IPS DF 6.9 (cell line): ENCODE measurements at regions not wholly inside any gene's neighbourhood (a gene's known extent, or its start where the extent isn't known, plus 50 kb on each side); places are given as distances from the start of the nearest gene placed in this dataset.

Experiments
- DNase-seq: peaks from one replicate; pipeline ENCODE4 v3.0.0-alpha.2; 2013; ENCODE audit warnings: low read depth, low spot score
- H3K27ac ChIP-seq: one replicate; pipeline ENCODE4 v1.5.1; 2013; ENCODE audit warnings: low read length, control low read depth
- H3K27me3 ChIP-seq: 2 replicates; pipeline ENCODE4 v1.6.1; 2013; ENCODE audit warnings: mild to moderate bottlenecking, low read length; ENCODE audit not compliant: control insufficient read depth, insufficient read depth
- H3K36me3 ChIP-seq: 2 replicates; pipeline ENCODE4 v1.6.1; 2013; ENCODE audit warnings: low read length; ENCODE audit not compliant: control insufficient read depth, insufficient read depth
- H3K4me1 ChIP-seq: 2 replicates; pipeline ENCODE4 v1.6.1; 2013; ENCODE audit warnings: low read length; ENCODE audit not compliant: control insufficient read depth, insufficient read depth
- H3K4me3 ChIP-seq: 2 replicates; pipeline ENCODE4 v1.5.1; 2013; ENCODE audit warnings: mild to moderate bottlenecking, low read length
- H3K9me3 ChIP-seq: 2 replicates; pipeline ENCODE4 v1.6.1; 2013; ENCODE audit warnings: low read length, inconsistent platforms; ENCODE audit not compliant: control insufficient read depth, insufficient read depth
- WGBS: extraction: QIAGEN DNeasy Blood & Tissue Kit; methylation state at CpG from one replicate; pipeline ENCODE4 v1.1.7; 2013; ENCODE audit warnings: mixed read lengths, missing lambda C conversion rate; ENCODE audit not compliant: insufficient read length, insufficient coverage; 5-methylcytosine and 5-hydroxymethylcytosine counted together

- Histone ChIP-seq H3K27me3 (no peaks in the 10 kb centered on the region), H3K4me3 (no peak overlapping the region), H3K36me3 (no peaks in the 10 kb centered on the region), H3K4me1 (no peaks in the 10 kb centered on the region), H3K9me3 (no peaks in the 10 kb centered on the region), H3K27ac (no peak overlapping the region)
- WGBS: no CpG with 5 or more reads among the region's 2 CpGs
- no peak for DNase-seq
Observed at GRCh38 chr14:26187996-26188620, 409.7 kb downstream of the NOVA1 start.

GRCh38 chr14:26180221-26180620 lies 417.6 kb downstream of the NOVA1 start:
- H3K4me3 ChIP-seq: no peak overlapping the region
- no CpG with 5 or more reads among the region's 2 CpGs for WGBS
- H3K27me3 ChIP-seq: no peaks in the 10 kb centered on the region
- H3K27ac ChIP-seq: no peak overlapping the region
- no peak for DNase-seq
- no peaks in the 10 kb centered on the region for H3K4me1 ChIP-seq
- no peaks in the 10 kb centered on the region for H3K36me3 ChIP-seq
- H3K9me3 ChIP-seq: no peaks in the 10 kb centered on the region

- Histone ChIP-seq H3K27me3 (no peaks in the 10 kb centered on the region), H3K4me1 (no peaks in the 10 kb centered on the region), H3K4me3 (no peak overlapping the region), H3K9me3 (no peaks in the 10 kb centered on the region), H3K27ac (no peak overlapping the region), H3K36me3 (no peaks in the 10 kb centered on the region)
- WGBS: no CpG with 5 or more reads among the region's 14 CpGs
- no peak for DNase-seq
Observed at GRCh38 chr14:26175658-26176057, 422.2 kb downstream of the NOVA1 start.

- H3K4me1 ChIP-seq: no peaks in the 10 kb centered on the region
- H3K27me3 ChIP-seq: no peaks in the 10 kb centered on the region
- H3K27ac ChIP-seq: no peak overlapping the region
- WGBS: no CpG with 5 or more reads among the region's 2 CpGs
- no peaks in the 10 kb centered on the region for H3K36me3 ChIP-seq
- no peak overlapping the region for H3K4me3 ChIP-seq
- H3K9me3 ChIP-seq: no peaks in the 10 kb centered on the region
- DNase-seq: no peak
Observed at GRCh38 chr14:26174395-26174794, 423.4 kb downstream of the NOVA1 start.

GRCh38 chr14:26173581-26174110 lies 424.2 kb downstream of the NOVA1 start:
- Histone ChIP-seq H3K27me3 (no peaks in the 10 kb centered on the region), H3K27ac (no peak overlapping the region), H3K36me3 (no peaks in the 10 kb centered on the region), H3K4me3 (no peak overlapping the region), H3K9me3 (no peaks in the 10 kb centered on the region), H3K4me1 (no peaks in the 10 kb centered on the region)
- no peak for DNase-seq
- WGBS: no CpG with 5 or more reads among the region's 2 CpGs

GRCh38 chr14:26172396-26172795 lies 425.4 kb downstream of the NOVA1 start:
- no peak overlapping the region for H3K27ac ChIP-seq
- H3K27me3 ChIP-seq: no peaks in the 10 kb centered on the region
- no peaks in the 10 kb centered on the region for H3K36me3 ChIP-seq
- no peaks in the 10 kb centered on the region for H3K4me1 ChIP-seq
- no peak overlapping the region for H3K4me3 ChIP-seq
- no peaks in the 10 kb centered on the region for H3K9me3 ChIP-seq
- no peak for DNase-seq

GRCh38 chr14:26170885-26171284 lies 426.9 kb downstream of the NOVA1 start:
- Histone ChIP-seq H3K36me3 (no peaks in the 10 kb centered on the region), H3K9me3 (no peaks in the 10 kb centered on the region), H3K4me1 (no peaks in the 10 kb centered on the region), H3K4me3 (no peak overlapping the region), H3K27me3 (no peaks in the 10 kb centered on the region), H3K27ac (no peak overlapping the region)
- DNase-seq: no peak
- WGBS: no CpG with 5 or more reads among the region's 1 CpG

GRCh38 chr14:26163761-26164160 lies 434.1 kb downstream of the NOVA1 start:
- DNase-seq: peak; percentile 33
- no peaks in the 10 kb centered on the region for H3K9me3 ChIP-seq
- WGBS: no CpG with 5 or more reads among the region's 1 CpG
- no peak overlapping the region for H3K4me3 ChIP-seq
- H3K4me1 ChIP-seq: no peaks in the 10 kb centered on the region
- no peaks in the 10 kb centered on the region for H3K27me3 ChIP-seq
- H3K36me3 ChIP-seq: no peaks in the 10 kb centered on the region
- no peak overlapping the region for H3K27ac ChIP-seq

- H3K36me3 ChIP-seq: no peaks in the 10 kb centered on the region
- H3K27ac ChIP-seq: no peak overlapping the region
- no peaks in the 10 kb centered on the region for H3K4me1 ChIP-seq
- H3K4me3 ChIP-seq: no peak overlapping the region
- DNase-seq: no peak
- WGBS: no CpG with 5 or more reads among the region's 1 CpG
- H3K27me3 ChIP-seq: no peaks in the 10 kb centered on the region
- H3K9me3 ChIP-seq: no peaks in the 10 kb centered on the region
Observed at GRCh38 chr14:26157517-26157916, 440.3 kb downstream of the NOVA1 start.

GRCh38 chr14:26143057-26143456 lies 454.8 kb downstream of the NOVA1 start:
- no peaks in the 10 kb centered on the region for H3K9me3 ChIP-seq
- H3K27ac ChIP-seq: no peak overlapping the region
- H3K4me3 ChIP-seq: no peak overlapping the region
- DNase-seq: no peak
- no peaks in the 10 kb centered on the region for H3K36me3 ChIP-seq
- no peaks in the 10 kb centered on the region for H3K4me1 ChIP-seq
- H3K27me3 ChIP-seq: no peaks in the 10 kb centered on the region
- WGBS: no CpG with 5 or more reads among the region's 2 CpGs

GRCh38 chr14:26138764-26139445 lies 458.9 kb downstream of the NOVA1 start:
- Histone ChIP-seq H3K27me3 (no peaks in the 10 kb centered on the region), H3K27ac (no peak overlapping the region), H3K4me1 (no peaks in the 10 kb centered on the region), H3K36me3 (no peaks in the 10 kb centered on the region), H3K4me3 (no peak overlapping the region), H3K9me3 (no peaks in the 10 kb centered on the region)
- no CpG with 5 or more reads among the region's 2 CpGs for WGBS
- DNase-seq: no peak
